GM23338 (cell line): ENCODE measurements at regions not wholly inside any gene's neighbourhood (a gene's known extent, or its start where the extent isn't known, plus 50 kb on each side); places are given as distances from the start of the nearest gene placed in this dataset.

Experiments
- ATAC-seq: fragments of 200-7000 bp; cut with Tn5 transposase; 3 replicates; pipeline ENCODE4 v1.9.1; 2020
- DNase-seq: peaks from one replicate; pipeline ENCODE4 v3.0.0-alpha.2; 2015; ENCODE audit warnings: low spot score
- H2AFZ ChIP-seq: fragments of 200-600 bp; sonication (generic); 2 replicates; pipeline ENCODE4 v1.8.0; 2016; ENCODE audit warnings: antibody characterized with exemption, mild to moderate bottlenecking, moderate library complexity
- H3F3A ChIP-seq: fragments of 200-600 bp; sonication (generic); replicated peaks from 2 replicates; pipeline ENCODE4 v1.8.0; 2017; ENCODE audit warnings: antibody characterized with exemption, mixed run types, low read depth
- H3K27ac ChIP-seq: fragments of 200-600 bp; sonication (generic); 2 replicates; pipeline ENCODE4 v1.6.1; 2016; ENCODE audit warnings: low read depth
- H3K27me3 ChIP-seq: fragments of 200-600 bp; sonication (generic); 2 replicates; pipeline ENCODE4 v1.8.0; 2016; ENCODE audit warnings: mild to moderate bottlenecking, mixed run types, moderate library complexity; ENCODE audit not compliant: insufficient read depth
- H3K36me3 ChIP-seq: fragments of 200-600 bp; sonication (generic); 2 replicates; pipeline ENCODE4 v1.8.0; 2016; ENCODE audit warnings: mild to moderate bottlenecking; ENCODE audit not compliant: insufficient read depth
- H3K4me1 ChIP-seq: fragments of 200-600 bp; sonication (generic); 2 replicates; pipeline ENCODE4 v1.8.0; 2016; ENCODE audit warnings: mild to moderate bottlenecking, moderate library complexity; ENCODE audit not compliant: insufficient read depth
- H3K4me2 ChIP-seq: fragments of 200-600 bp; sonication (generic); 2 replicates; pipeline ENCODE4 v1.7.1; 2017; ENCODE audit warnings: mixed run types
- H3K4me3 ChIP-seq: fragments of 200-600 bp; sonication (generic); 2 replicates; pipeline ENCODE4 v1.6.1; 2016; ENCODE audit warnings: mixed run types
- H3K79me2 ChIP-seq: fragments of 200-600 bp; sonication (generic); replicated peaks from 2 replicates; pipeline ENCODE4 v1.8.0; 2017; ENCODE audit warnings: mild to moderate bottlenecking; ENCODE audit not compliant: insufficient read depth
- H3K9me2 ChIP-seq: fragments of 200-600 bp; sonication (generic); 2 replicates; pipeline ENCODE4 v1.8.0; 2017; ENCODE audit not compliant: insufficient read depth
- H4K20me1 ChIP-seq: fragments of 200-600 bp; sonication (generic); replicated peaks from 2 replicates; pipeline ENCODE4 v1.8.0; 2017; ENCODE audit warnings: mild to moderate bottlenecking; ENCODE audit not compliant: insufficient read depth
- H3K27ac Mint-ChIP-seq: 2 replicates; pipeline ENCODE4 v1.8.0; 2020; ENCODE audit warnings: inconsistent platforms, mild to moderate bottlenecking, moderate library complexity, mixed read lengths
- H3K27me3 Mint-ChIP-seq: 3 replicates; pipeline ENCODE4 v1.8.0; 2022; ENCODE audit warnings: low read depth, mild to moderate bottlenecking, moderate library complexity, mixed read lengths, inconsistent platforms; ENCODE audit not compliant: insufficient read depth, poor library complexity
- H3K36me3 Mint-ChIP-seq: 3 replicates; pipeline ENCODE4 v1.8.0; 2021; ENCODE audit warnings: low read depth, mild to moderate bottlenecking, inconsistent platforms, moderate library complexity, mixed read lengths
- H3K4me1 Mint-ChIP-seq: 3 replicates; pipeline ENCODE4 v1.8.0; 2020; ENCODE audit warnings: mild to moderate bottlenecking, inconsistent platforms, mixed read lengths
- H3K4me3 Mint-ChIP-seq: 3 replicates; pipeline ENCODE4 v1.8.0; 2021; ENCODE audit warnings: moderate library complexity, mild to moderate bottlenecking, inconsistent platforms, mixed read lengths
- H3K9me3 Mint-ChIP-seq: 3 replicates; pipeline ENCODE4 v1.8.0; 2020; ENCODE audit warnings: moderate library complexity, mild to moderate bottlenecking, inconsistent platforms, mixed read lengths
- CTCF ChIP-seq, 2 experiments: fragments of 200-600 bp in 1 of 2; sonication (generic) in 1 of 2; conservative IDR thresholded peaks; 2 replicates each; pipeline versions ENCODE4 v1.5.1 to v1.6.1; 2016 to 2017; ENCODE audit warnings: antibody characterized with exemption in 2 of 2, low read depth in 2 of 2, mild to moderate bottlenecking in 2 of 2, moderate library complexity in 1 of 2
- NANOG ChIP-seq: IDR thresholded peaks from 2 replicates; pipeline ENCODE4 v1.6.1; 2016; ENCODE audit warnings: antibody characterized with exemption, borderline replicate concordance
- REST ChIP-seq: IDR thresholded peaks from one replicate; pipeline ENCODE4 v1.6.1; 2018; ENCODE audit warnings: antibody characterized with exemption; ENCODE audit not compliant: unreplicated experiment
- ZNF114 ChIP-seq: fragments of 250-450 bp; sonication (Bioruptor Pico); IDR thresholded peaks from 2 replicates; pipeline ENCODE4 v1.5.0; 2020; ENCODE audit warnings: mild to moderate bottlenecking, moderate library complexity
- ZNF331 ChIP-seq: fragments of 250-450 bp; sonication (Bioruptor Pico); IDR thresholded peaks from 2 replicates; pipeline ENCODE4 v1.5.0; 2020; ENCODE audit warnings: low read depth, mild to moderate bottlenecking, moderate library complexity
- ZNF462 ChIP-seq: fragments of 250-450 bp; sonication (Bioruptor Pico); IDR thresholded peaks from 2 replicates; pipeline ENCODE4 v1.5.0; 2020; ENCODE audit warnings: mild to moderate bottlenecking, moderate library complexity

- no peaks in the 10 kb centered on the region for H3K27me3 ChIP-seq
- H3K4me3 Mint-ChIP-seq, result no peak overlapping the region
- no peak overlapping the region for H3K4me3 ChIP-seq
- H3K36me3 Mint-ChIP-seq, result no peaks in the 10 kb centered on the region
- TF ChIP-seq ZNF114 (CRISPR knock-in tag) (no peak), REST (no peak), NANOG (no peak), ZNF462 (CRISPR knock-in tag) (no peak), CTCF (conservative IDR thresholded peaks at IDR 0.05; ENCODE audit: low read depth in 2 of 2) (no peak), ZNF331 (no peak)
- no peaks in the 10 kb centered on the region for H3K9me2 ChIP-seq
- DNase-seq, result no peak
- H3K9me3 Mint-ChIP-seq, result no peaks in the 10 kb centered on the region
- H3K79me2 ChIP-seq, result no peaks in the 10 kb centered on the region
- H3K27me3 Mint-ChIP-seq, result peaks cover 9% of the 10 kb centered on the region
- no peak for ATAC-seq
- no peak overlapping the region for H3K4me2 ChIP-seq
- H3K4me1 ChIP-seq, result peaks cover 11% of the 10 kb centered on the region
- no peaks in the 10 kb centered on the region for H3F3A ChIP-seq
- H3K4me1 Mint-ChIP-seq, result peaks cover 15% of the 10 kb centered on the region
- H3K27ac Mint-ChIP-seq, result no peak overlapping the region
- H4K20me1 ChIP-seq, result no peaks in the 10 kb centered on the region
- no peak overlapping the region for H2AFZ ChIP-seq
- H3K27ac ChIP-seq, result no peak overlapping the region
- H3K36me3 ChIP-seq, result no peaks in the 10 kb centered on the region
Observed at GRCh38 chr18:59054496-59055287, 85.0 kb upstream of the SEC11C start.
